Neural progenitor cell (in vitro differentiated cells): ENCODE measurements at regions not wholly inside any gene's neighbourhood (a gene's known extent, or its start where the extent isn't known, plus 50 kb on each side); places are given as distances from the start of the nearest gene placed in this dataset.

Source experiments
- DNase-seq: peaks from one replicate; pipeline ENCODE4 v3.0.0-alpha.2; 2016; ENCODE audit warnings: low spot score
- H2AFZ ChIP-seq: fragments of 200-600 bp; sonication (generic); replicated peaks from 2 replicates; pipeline ENCODE4 v1.6.1; 2016; ENCODE audit warnings: antibody characterized with exemption
- H3F3A ChIP-seq: fragments of 200-600 bp; sonication (generic); 2 replicates; pipeline ENCODE4 v1.6.1; 2016; ENCODE audit warnings: antibody characterized with exemption, low read depth
- H3K27ac ChIP-seq: fragments of 200-600 bp; sonication (generic); 2 replicates; pipeline ENCODE4 v1.5.1; 2016; ENCODE audit warnings: mild to moderate bottlenecking
- H3K27me3 ChIP-seq: fragments of 200-600 bp; sonication (generic); 2 replicates; pipeline ENCODE4 v1.6.1; 2016; ENCODE audit warnings: mild to moderate bottlenecking, moderate library complexity
- H3K36me3 ChIP-seq: fragments of 200-600 bp; sonication (generic); 2 replicates; pipeline ENCODE4 v1.5.1; 2016
- H3K4me1 ChIP-seq: fragments of 200-600 bp; sonication (generic); 2 replicates; pipeline ENCODE4 v1.6.1; 2016; ENCODE audit warnings: mixed run types
- H3K4me2 ChIP-seq: fragments of 200-600 bp; sonication (generic); 2 replicates; pipeline ENCODE4 v1.6.1; 2016
- H3K4me3 ChIP-seq: fragments of 200-600 bp; sonication (generic); 2 replicates; pipeline ENCODE4 v1.5.1; 2016
- H3K79me2 ChIP-seq: fragments of 200-600 bp; sonication (generic); 2 replicates; pipeline ENCODE4 v1.6.1; 2016; ENCODE audit warnings: low read depth
- H3K9ac ChIP-seq: fragments of 200-600 bp; sonication (generic); 2 replicates; pipeline ENCODE4 v1.6.1; 2016
- H3K9me3 ChIP-seq: fragments of 200-600 bp; sonication (generic); 2 replicates; pipeline ENCODE4 v1.5.1; 2016; ENCODE audit warnings: low read depth
- H4K20me1 ChIP-seq: fragments of 200-600 bp; sonication (generic); 2 replicates; pipeline ENCODE4 v1.6.1; 2016; ENCODE audit warnings: low read depth
- H3K27ac Mint-ChIP-seq: 3 replicates; pipeline ENCODE4 v1.8.0; 2021; ENCODE audit warnings: mixed read lengths
- H3K27me3 Mint-ChIP-seq: 2 replicates; pipeline ENCODE4 v1.8.0; 2022; ENCODE audit warnings: low read depth, mild to moderate bottlenecking, inconsistent platforms, moderate library complexity, mixed read lengths; ENCODE audit not compliant: insufficient read depth
- H3K36me3 Mint-ChIP-seq: 3 replicates; pipeline ENCODE4 v1.8.0; 2021; ENCODE audit warnings: mixed read lengths
- H3K4me1 Mint-ChIP-seq: 3 replicates; pipeline ENCODE4 v1.8.0; 2021; ENCODE audit warnings: mixed read lengths
- H3K4me3 Mint-ChIP-seq: 3 replicates; pipeline ENCODE4 v1.8.0; 2021; ENCODE audit warnings: mild to moderate bottlenecking, moderate library complexity, mixed read lengths
- H3K9me3 Mint-ChIP-seq: 3 replicates; pipeline ENCODE4 v1.8.0; 2020; ENCODE audit warnings: mixed read lengths
- EZH2 ChIP-seq: fragments of 200-600 bp; sonication (generic); IDR thresholded peaks from 2 replicates; pipeline ENCODE4 v1.6.1; 2017; ENCODE audit warnings: antibody characterized with exemption, mild to moderate bottlenecking, moderate library complexity
- EZH2phosphoT487 ChIP-seq: fragments of 200-600 bp; sonication (generic); IDR thresholded peaks from 2 replicates; pipeline ENCODE4 v1.6.1; 2017; ENCODE audit warnings: antibody characterized with exemption
- TF ChIP-seq, protein P1 (sequence below): fragments of 200-600 bp; sonication (generic); IDR thresholded peaks from 2 replicates; pipeline ENCODE4 v1.5.1; 2017; ENCODE audit warnings: antibody characterized with exemption, mild to moderate bottlenecking

GRCh38 chr10:131514454-131514853, 202.9 kb upstream of the TCERG1L start:
- no peaks in the 10 kb centered on the region for H4K20me1 ChIP-seq
- H3K27me3 ChIP-seq: no peaks in the 10 kb centered on the region
- H3K4me2 ChIP-seq: peak overlapping the region; percentile 1
- Mint-ChIP-seq H3K4me1 (peaks cover 18% of the 10 kb centered on the region), H3K27ac (no peak overlapping the region), H3K9me3 (peaks cover 14% of the 10 kb centered on the region), H3K36me3 (no peaks in the 10 kb centered on the region), H3K27me3 (peaks cover 4% of the 10 kb centered on the region), H3K4me3 (no peak overlapping the region)
- H3K79me2 ChIP-seq: no peaks in the 10 kb centered on the region
- DNase-seq: peak; percentile 73
- H3K4me1 ChIP-seq: peaks cover 9% of the 10 kb centered on the region
- H2AFZ ChIP-seq: no peak overlapping the region
- H3K4me3 ChIP-seq: no peak overlapping the region
- no peaks in the 10 kb centered on the region for H3F3A ChIP-seq
- no peak overlapping the region for H3K27ac ChIP-seq
- H3K9ac ChIP-seq: no peak overlapping the region
- no peaks in the 10 kb centered on the region for H3K9me3 ChIP-seq
- TF ChIP-seq EZH2phosphoT487: no peak
- TF ChIP-seq, protein P1, sequence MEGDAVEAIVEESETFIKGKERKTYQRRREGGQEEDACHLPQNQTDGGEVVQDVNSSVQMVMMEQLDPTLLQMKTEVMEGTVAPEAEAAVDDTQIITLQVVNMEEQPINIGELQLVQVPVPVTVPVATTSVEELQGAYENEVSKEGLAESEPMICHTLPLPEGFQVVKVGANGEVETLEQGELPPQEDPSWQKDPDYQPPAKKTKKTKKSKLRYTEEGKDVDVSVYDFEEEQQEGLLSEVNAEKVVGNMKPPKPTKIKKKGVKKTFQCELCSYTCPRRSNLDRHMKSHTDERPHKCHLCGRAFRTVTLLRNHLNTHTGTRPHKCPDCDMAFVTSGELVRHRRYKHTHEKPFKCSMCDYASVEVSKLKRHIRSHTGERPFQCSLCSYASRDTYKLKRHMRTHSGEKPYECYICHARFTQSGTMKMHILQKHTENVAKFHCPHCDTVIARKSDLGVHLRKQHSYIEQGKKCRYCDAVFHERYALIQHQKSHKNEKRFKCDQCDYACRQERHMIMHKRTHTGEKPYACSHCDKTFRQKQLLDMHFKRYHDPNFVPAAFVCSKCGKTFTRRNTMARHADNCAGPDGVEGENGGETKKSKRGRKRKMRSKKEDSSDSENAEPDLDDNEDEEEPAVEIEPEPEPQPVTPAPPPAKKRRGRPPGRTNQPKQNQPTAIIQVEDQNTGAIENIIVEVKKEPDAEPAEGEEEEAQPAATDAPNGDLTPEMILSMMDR: no peak
- no peak for TF ChIP-seq EZH2
- H3K36me3 ChIP-seq: no peaks in the 10 kb centered on the region

DNA sequence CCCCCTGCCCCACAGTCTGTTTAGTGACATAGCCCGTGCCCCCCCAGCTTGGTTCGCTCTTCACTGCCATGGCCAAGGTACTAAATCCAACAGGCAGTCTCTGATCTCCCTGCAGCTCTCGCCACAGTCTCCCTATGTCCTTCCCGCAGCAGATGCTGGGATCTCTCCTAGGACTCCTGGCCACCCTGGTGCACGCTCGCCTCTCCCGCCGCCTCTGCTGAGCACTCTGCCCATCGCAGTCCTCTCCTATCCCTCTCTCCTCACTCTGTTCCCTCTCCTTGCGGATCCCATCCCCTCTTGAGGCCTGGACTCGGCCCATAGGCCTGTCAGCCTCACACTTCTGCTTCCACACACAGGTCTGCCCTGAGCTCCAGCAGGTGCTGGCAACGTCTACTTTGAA, 204.8 kb upstream of the TCERG1L start:
- peaks cover 20% of the 10 kb centered on the region for H3K4me1 Mint-ChIP-seq
- Histone ChIP-seq H3K4me2 (no peak overlapping the region), H3K27ac (no peak overlapping the region), H3K4me1 (peaks cover 9% of the 10 kb centered on the region), H3K9ac (no peak overlapping the region), H3K27me3 (no peaks in the 10 kb centered on the region), H4K20me1 (no peaks in the 10 kb centered on the region), H3K9me3 (no peaks in the 10 kb centered on the region), H3K79me2 (no peaks in the 10 kb centered on the region), H2AFZ (no peak overlapping the region), H3K36me3 (no peaks in the 10 kb centered on the region), H3F3A (no peaks in the 10 kb centered on the region), H3K4me3 (no peak overlapping the region)
- H3K9me3 Mint-ChIP-seq: peaks cover 2% of the 10 kb centered on the region
- peaks cover 4% of the 10 kb centered on the region for H3K27me3 Mint-ChIP-seq
- H3K4me3 Mint-ChIP-seq: no peak overlapping the region
- TF ChIP-seq EZH2phosphoT487: no peak
- TF ChIP-seq EZH2: no peak
- TF ChIP-seq, protein P1: no peak
- H3K27ac Mint-ChIP-seq: no peak overlapping the region
- no peak for DNase-seq
- no peaks in the 10 kb centered on the region for H3K36me3 Mint-ChIP-seq

- Histone ChIP-seq H2AFZ (no peak overlapping the region), H3K27me3 (no peaks in the 10 kb centered on the region), H3K27ac (no peak overlapping the region), H3K4me3 (no peak overlapping the region), H3K4me2 (no peak overlapping the region), H3K9me3 (no peaks in the 10 kb centered on the region), H3K4me1 (peaks cover 9% of the 10 kb centered on the region), H4K20me1 (no peaks in the 10 kb centered on the region), H3F3A (no peaks in the 10 kb centered on the region), H3K36me3 (no peaks in the 10 kb centered on the region), H3K79me2 (no peaks in the 10 kb centered on the region), H3K9ac (no peak overlapping the region)
- Mint-ChIP-seq H3K9me3 (no peaks in the 10 kb centered on the region), H3K4me3 (no peak overlapping the region), H3K36me3 (no peaks in the 10 kb centered on the region), H3K4me1 (peaks cover 20% of the 10 kb centered on the region), H3K27ac (no peak overlapping the region), H3K27me3 (peaks cover 4% of the 10 kb centered on the region)
- no peak for DNase-seq
- no peak for TF ChIP-seq EZH2
- TF ChIP-seq, protein P1: no peak
- TF ChIP-seq EZH2phosphoT487: no peak
These were observed 206.3 kb upstream of the TCERG1L start for GRCh38 chr10:131517781-131518180.
